ENCODE measurements at regions not wholly inside any gene's neighbourhood (a gene's known extent, or its start where the extent isn't known, plus 50 kb on each side); places are given as distances from the start of the nearest gene placed in this dataset.

GRCh38 chr13:65943024-65943423, 1287.1 kb downstream of the PCDH9 start:
- Histone ChIP-seq H2AFZ (ENCODE audit: control insufficient read depth, low read depth, low read length) (no peak overlapping the region), H4K20me1 (ENCODE audit: control insufficient read depth, insufficient read depth) (no peaks in the 10 kb centered on the region), H3K4me3 (no peak overlapping the region), H3K4me2 (ENCODE audit: control insufficient read depth, insufficient read depth) (no peak overlapping the region), H3K9me3 (replicated peaks; ENCODE audit: control insufficient read depth, insufficient read depth, low read length) (no peaks in the 10 kb centered on the region), H3K4me1 (ENCODE audit: control insufficient read depth, insufficient read depth, low read length) (no peaks in the 10 kb centered on the region), H3K79me2 (ENCODE audit: control insufficient read depth, insufficient read depth, low read length) (no peaks in the 10 kb centered on the region), H3K27me3 (replicated peaks in 1 of 2; ENCODE audit: control insufficient read depth in 2 of 2, insufficient read depth in 2 of 2, low read length in 1 of 2) (no peaks in the 10 kb centered on the region), H3K9ac (ENCODE audit: control insufficient read depth, insufficient read depth, low read length) (no peak overlapping the region), H3K36me3 (ENCODE audit: control insufficient read depth in 2 of 2, insufficient read depth in 2 of 2, low read length in 1 of 2) (no peaks in the 10 kb centered on the region), H3K27ac (ENCODE audit: control insufficient read depth, insufficient read depth) (no peak overlapping the region)
- no TSS peak for BruUV-seq (replicated peaks)
- SMC1A ChIA-PET (ENCODE audit: uncharacterized antibody, unreplicated experiment) = interaction anchor here (1.5 kb wide), 1 partner anchor 9 kb away, joined by 4 read pairs; no protein-coding TSS in a partner anchor
- no peak for ATAC-seq
- FAIRE-seq = no peak
- CTCF ChIA-PET = no interaction called here
- WGBS (ENCODE audit: insufficient coverage, insufficient replicate concordance, low lambda C conversion rate, missing lambda C conversion rate) = 33% methylated on average over 1 of the region's 1 CpG
- no peak for DNase-seq (ENCODE audit: low read depth, low spot score)
- intact Hi-C loops (cut with micrococcal nuclease; ENCODE audit: unreplicated experiment) (no loop called here), in situ Hi-C loops (cut with MboI) (no loop called here)
- POLR2A ChIA-PET = no interaction called here
- TF ChIP-seq JUNB (IDR thresholded peaks at IDR 0.05) = no peak
- TF ChIP-seq NFYA (IDR thresholded peaks at IDR 0.05; ENCODE audit: borderline replicate concordance, low read depth, low read length) = no peak
- TF ChIP-seq HDAC2 (IDR thresholded peaks at IDR 0.05) = no peak
- TF ChIP-seq PKNOX1 (IDR thresholded peaks at IDR 0.05) = no peak
- TF ChIP-seq EZH2 (IDR thresholded peaks at IDR 0.05; ENCODE audit: borderline replicate concordance, control insufficient read depth, low read depth, low read length) = no peak
- TF ChIP-seq POU2F2 (IDR thresholded peaks at IDR 0.05; ENCODE audit: borderline replicate concordance, low read depth, low read length) = no peak
- TF ChIP-seq HSF1 (IDR thresholded peaks at IDR 0.05; ENCODE audit: low read depth, low read length) = no peak
- no peak for TF ChIP-seq PAX8 (IDR thresholded peaks at IDR 0.05)
- no peak for TF ChIP-seq CHD4 (IDR thresholded peaks at IDR 0.05)
- TF ChIP-seq KDM1A (IDR thresholded peaks at IDR 0.05; ENCODE audit: borderline replicate concordance) = no peak
- no peak for TF ChIP-seq ZNF274 (IDR thresholded peaks at IDR 0.05; ENCODE audit: insufficient read depth, insufficient read length)
- TF ChIP-seq CREM (IDR thresholded peaks at IDR 0.05; ENCODE audit: low read depth) = no peak
- no peak for TF ChIP-seq RB1 (IDR thresholded peaks at IDR 0.05; ENCODE audit: borderline replicate concordance)
- no peak for TF ChIP-seq ZBTB33 (IDR thresholded peaks at IDR 0.05)
- RAD21 ChIA-PET (ENCODE audit: unreplicated experiment) = no interaction called here
